NCI-H2227 treated with DMSO at 0.1 percent for 48 hours (cell line): ENCODE measurements at regions not wholly inside any gene's neighbourhood (a gene's known extent, or its start where the extent isn't known, plus 50 kb on each side); places are given as distances from the start of the nearest gene placed in this dataset.
"Not testable (repeated sequence)": the region's sequence is repeated elsewhere in the genome, so short reads cannot be mapped to it uniquely, and the experiment has no call there.

Experiments used
- DNase-seq: peaks from one replicate; lab custom pipeline; 2025; lab: John Stamatoyannopoulos, UW

- DNase-seq = no peak
Observed at GRCh38 chr13:64540976-64541375, 2689.2 kb downstream of the PCDH9 start.

- no peak for DNase-seq
Observed at GRCh38 chr13:64540468-64540867, 2689.7 kb downstream of the PCDH9 start.

GRCh38 chr13:64538711-64539110 lies 2691.4 kb downstream of the PCDH9 start:
- no peak for DNase-seq

- no peak for DNase-seq
Observed at GRCh38 chr13:64534302-64534701, 2695.8 kb downstream of the PCDH9 start.

- DNase-seq = no peak
Observed at GRCh38 chr13:64531400-64531799, 2698.7 kb downstream of the PCDH9 start.

GRCh38 chr13:64529874-64530485 lies 2700.2 kb downstream of the PCDH9 start:
- no peak for DNase-seq

GRCh38 chr13:64528838-64529237 lies 2701.3 kb downstream of the PCDH9 start:
- DNase-seq = no peak

GRCh38 chr13:64527561-64527960 lies 2702.6 kb downstream of the PCDH9 start:
- DNase-seq = no peak

GRCh38 chr13:64525687-64526086 lies 2704.4 kb downstream of the PCDH9 start:
- DNase-seq = no peak

- DNase-seq = no peak
Observed at GRCh38 chr13:64510747-64511146, 2719.4 kb downstream of the PCDH9 start.

- DNase-seq = no peak
Observed at GRCh38 chr13:64506246-64506645, 2723.9 kb downstream of the PCDH9 start.

GRCh38 chr13:64505336-64505910 lies 2724.7 kb downstream of the PCDH9 start:
- no peak for DNase-seq

- DNase-seq = no peak
Observed at GRCh38 chr13:64488731-64489130, 2741.4 kb downstream of the PCDH9 start.

GRCh38 chr13:64482373-64482772 lies 2747.8 kb downstream of the PCDH9 start:
- DNase-seq = no peak

- no peak for DNase-seq
Observed at GRCh38 chr13:64480672-64481071, 2749.5 kb downstream of the PCDH9 start.

GRCh38 chr13:64480211-64480610 lies 2749.9 kb downstream of the PCDH9 start:
- no peak for DNase-seq

- DNase-seq = no peak
Observed at GRCh38 chr13:64477146-64477545, 2753.0 kb downstream of the PCDH9 start.

- not testable (repeated sequence) for DNase-seq
Observed at GRCh38 chr13:64476041-64476568, 2754.0 kb downstream of the PCDH9 start.

- peak; percentile 16 for DNase-seq
Observed at GRCh38 chr13:64471916-64472315, 2758.2 kb downstream of the PCDH9 start.

GRCh38 chr13:64470751-64471150 lies 2759.4 kb downstream of the PCDH9 start:
- DNase-seq = no peak

- DNase-seq = no peak
Observed at GRCh38 chr13:64459778-64460177, 2770.4 kb downstream of the PCDH9 start.

- no peak for DNase-seq
Observed at GRCh38 chr13:64457976-64458375, 2772.2 kb downstream of the PCDH9 start.

GRCh38 chr13:64455124-64455523 lies 2775.0 kb downstream of the PCDH9 start:
- no peak for DNase-seq

- DNase-seq = peak; percentile 6
Observed at GRCh38 chr13:64453831-64454230, 2776.3 kb downstream of the PCDH9 start.
